Mesendoderm (in vitro differentiated cells): ENCODE measurements at regions not wholly inside any gene's neighbourhood (a gene's known extent, or its start where the extent isn't known, plus 50 kb on each side); places are given as distances from the start of the nearest gene placed in this dataset.
A peak's percentile ranks its signal among the peaks of the same experiment; 100 is the strongest.

ENCODE experiments used
- DNase-seq: peaks from one replicate; pipeline ENCODE4 v3.0.0; 2013
- H2AK5ac ChIP-seq: 2 replicates; pipeline ENCODE4 v1.6.1; 2013; ENCODE audit warnings: low read length, inconsistent platforms
- H2BK120ac ChIP-seq: 2 replicates; pipeline ENCODE4 v1.6.1; 2013; ENCODE audit warnings: low read depth, mild to moderate bottlenecking, low read length, moderate library complexity, mixed read lengths
- H2BK15ac ChIP-seq: replicated peaks from 2 replicates; pipeline ENCODE4 v1.6.1; 2013; ENCODE audit warnings: low read depth, mild to moderate bottlenecking, moderate library complexity
- H2BK5ac ChIP-seq: 2 replicates; pipeline ENCODE4 v1.6.1; 2013; ENCODE audit warnings: low read length, inconsistent platforms
- H3K18ac ChIP-seq: 2 replicates; pipeline ENCODE4 v1.6.1; 2013; ENCODE audit warnings: mild to moderate bottlenecking, low read length, mixed read lengths
- H3K23ac ChIP-seq: one replicate; pipeline ENCODE4 v1.6.1; 2013; ENCODE audit warnings: low read length
- H3K27ac ChIP-seq: 2 replicates; pipeline ENCODE4 v1.5.1; 2013; ENCODE audit warnings: low read depth, mild to moderate bottlenecking, inconsistent platforms, low read length, moderate library complexity
- H3K27me3 ChIP-seq: 2 replicates; pipeline ENCODE4 v1.6.1; 2013; ENCODE audit warnings: low read length, control low read depth, mild to moderate bottlenecking, inconsistent platforms; ENCODE audit not compliant: insufficient read depth, poor library complexity
- H3K36me3 ChIP-seq: 2 replicates; pipeline ENCODE4 v1.6.1; 2013; ENCODE audit warnings: low read length, inconsistent platforms; ENCODE audit not compliant: control insufficient read depth, insufficient read depth
- H3K4ac ChIP-seq: one replicate; pipeline ENCODE4 v1.6.1; 2013; ENCODE audit warnings: low read depth, mild to moderate bottlenecking, low read length, moderate library complexity
- H3K4me1 ChIP-seq: 2 replicates; pipeline ENCODE4 v1.6.1; 2013; ENCODE audit warnings: low read depth, low read length, inconsistent platforms; ENCODE audit not compliant: control insufficient read depth
- H3K4me2 ChIP-seq: 2 replicates; pipeline ENCODE4 v1.6.1; 2013; ENCODE audit warnings: low read length
- H3K4me3 ChIP-seq: 2 replicates; pipeline ENCODE4 v1.5.1; 2013; ENCODE audit warnings: mild to moderate bottlenecking, low read length
- H3K56ac ChIP-seq: one replicate; pipeline ENCODE4 v1.6.1; 2013; ENCODE audit warnings: low read length
- H3K79me1 ChIP-seq: 2 replicates; pipeline ENCODE4 v1.6.1; 2013; ENCODE audit warnings: low read length, inconsistent platforms
- H3K79me2 ChIP-seq: 2 replicates; pipeline ENCODE4 v1.6.1; 2013; ENCODE audit warnings: mild to moderate bottlenecking, low read length; ENCODE audit not compliant: control insufficient read depth, insufficient read depth
- H3K9ac ChIP-seq: 2 replicates; pipeline ENCODE4 v1.6.1; 2013; ENCODE audit warnings: low read length, inconsistent platforms
- H4K5ac ChIP-seq: one replicate; pipeline ENCODE4 v1.6.1; 2013; ENCODE audit warnings: low read length
- H4K8ac ChIP-seq: one replicate; pipeline ENCODE4 v1.6.1; 2013; ENCODE audit warnings: low read depth, mild to moderate bottlenecking, control low read depth, low read length, moderate library complexity
- WGBS: extraction: QIAGEN DNeasy Blood & Tissue Kit; methylation state at CpG from one replicate; pipeline ENCODE4 v1.1.7; 2013; ENCODE audit warnings: low lambda C conversion rate, missing lambda C conversion rate; ENCODE audit not compliant: insufficient coverage; ENCODE audit errors: extremely low coverage; 5-methylcytosine and 5-hydroxymethylcytosine counted together

DNA sequence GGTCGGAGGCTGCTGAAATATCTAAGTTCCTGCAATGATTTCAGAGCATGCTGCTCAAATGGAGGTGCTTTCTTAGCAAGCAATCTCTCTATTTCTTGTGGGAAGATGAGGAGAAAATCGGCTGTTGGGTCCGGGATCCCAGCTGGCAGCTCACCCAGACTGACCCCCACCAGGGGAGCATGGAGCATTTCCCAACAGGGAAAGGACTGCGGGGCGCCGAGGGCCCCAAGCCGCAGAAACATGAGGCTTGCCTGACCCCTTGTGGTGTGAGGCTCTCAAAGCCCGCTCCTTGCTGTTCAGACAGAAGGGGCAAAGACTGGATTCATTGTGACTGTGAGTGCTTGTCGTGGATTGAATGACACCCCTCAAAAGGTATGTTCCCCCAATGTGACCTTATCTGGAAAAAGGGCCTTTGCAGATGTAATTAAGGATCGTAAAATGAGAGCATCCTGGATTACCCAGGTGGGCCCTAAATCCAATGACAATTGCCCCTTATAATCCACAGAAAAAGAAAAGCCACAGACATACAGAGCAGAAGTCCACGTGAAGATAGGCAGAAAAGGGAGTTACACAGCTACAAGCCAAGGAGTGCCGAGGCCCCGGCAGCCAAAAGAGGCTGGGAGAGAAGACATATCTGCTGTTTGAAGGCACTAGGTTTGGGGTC lies 116.3 kb upstream of the VASH1 start:
- H2BK120ac ChIP-seq: no peak overlapping the region
- H3K4me3 ChIP-seq: no peak overlapping the region
- no peak overlapping the region for H3K4ac ChIP-seq
- H3K79me2 ChIP-seq: no peaks in the 10 kb centered on the region
- no peak overlapping the region for H4K5ac ChIP-seq
- no peak overlapping the region for H3K27ac ChIP-seq
- no CpG with 5 or more reads among the region's 13 CpGs for WGBS
- H3K36me3 ChIP-seq: no peaks in the 10 kb centered on the region
- H3K23ac ChIP-seq: no peak overlapping the region
- H3K4me2 ChIP-seq: no peak overlapping the region
- H3K56ac ChIP-seq: peak overlapping the region; percentile 6
- H2AK5ac ChIP-seq: no peak overlapping the region
- peaks cover 3% of the 10 kb centered on the region for H3K4me1 ChIP-seq
- no peak overlapping the region for H2BK5ac ChIP-seq
- no peaks in the 10 kb centered on the region for H3K27me3 ChIP-seq
- H3K79me1 ChIP-seq: no peaks in the 10 kb centered on the region
- DNase-seq: peak; percentile 61
- no peak overlapping the region for H4K8ac ChIP-seq
- H2BK15ac ChIP-seq: no peak overlapping the region
- no peak overlapping the region for H3K18ac ChIP-seq
- H3K9ac ChIP-seq: no peak overlapping the region

DNA sequence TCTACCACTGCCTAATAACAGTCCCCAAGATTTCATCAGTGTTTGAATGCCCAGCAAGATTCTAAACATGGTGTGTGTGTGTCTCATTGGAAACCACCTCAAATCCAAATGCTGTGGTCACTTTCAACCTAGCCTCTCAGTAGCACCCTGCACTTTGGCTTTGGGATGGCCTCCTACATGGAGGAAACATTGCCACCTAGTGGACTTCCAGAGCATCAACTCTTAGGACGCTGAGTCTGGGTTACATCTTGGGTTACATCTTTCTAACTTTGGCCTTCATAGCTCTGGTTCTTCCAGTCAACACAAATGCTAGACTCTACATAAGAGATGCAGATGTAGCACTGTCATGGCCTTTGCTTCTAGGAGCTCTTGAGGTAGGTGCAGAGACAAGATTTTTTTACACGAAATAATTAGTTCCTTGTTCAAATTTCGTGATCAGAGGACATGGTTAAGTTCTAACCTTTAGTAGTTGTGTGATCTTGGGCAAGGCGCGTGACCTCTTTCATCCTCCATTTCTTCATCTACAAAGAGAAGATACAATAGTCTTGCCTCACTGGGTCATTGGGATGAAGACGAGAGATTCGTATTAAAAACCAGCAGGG lies 113.5 kb upstream of the VASH1 start:
- Histone ChIP-seq H3K4me1 (peaks cover 3% of the 10 kb centered on the region), H2BK5ac (no peak overlapping the region), H3K23ac (no peak overlapping the region), H2AK5ac (no peak overlapping the region), H3K56ac (no peak overlapping the region), H2BK120ac (no peak overlapping the region), H3K27me3 (no peaks in the 10 kb centered on the region), H4K5ac (no peak overlapping the region), H3K79me1 (no peaks in the 10 kb centered on the region), H3K4me2 (no peak overlapping the region), H3K27ac (no peak overlapping the region), H3K4me3 (no peak overlapping the region), H3K18ac (no peak overlapping the region), H2BK15ac (no peak overlapping the region), H3K9ac (no peak overlapping the region), H3K79me2 (no peaks in the 10 kb centered on the region), H3K36me3 (no peaks in the 10 kb centered on the region), H3K4ac (no peak overlapping the region), H4K8ac (no peak overlapping the region)
- DNase-seq: peak; percentile 71
- no CpG with 5 or more reads among the region's 7 CpGs for WGBS

DNA sequence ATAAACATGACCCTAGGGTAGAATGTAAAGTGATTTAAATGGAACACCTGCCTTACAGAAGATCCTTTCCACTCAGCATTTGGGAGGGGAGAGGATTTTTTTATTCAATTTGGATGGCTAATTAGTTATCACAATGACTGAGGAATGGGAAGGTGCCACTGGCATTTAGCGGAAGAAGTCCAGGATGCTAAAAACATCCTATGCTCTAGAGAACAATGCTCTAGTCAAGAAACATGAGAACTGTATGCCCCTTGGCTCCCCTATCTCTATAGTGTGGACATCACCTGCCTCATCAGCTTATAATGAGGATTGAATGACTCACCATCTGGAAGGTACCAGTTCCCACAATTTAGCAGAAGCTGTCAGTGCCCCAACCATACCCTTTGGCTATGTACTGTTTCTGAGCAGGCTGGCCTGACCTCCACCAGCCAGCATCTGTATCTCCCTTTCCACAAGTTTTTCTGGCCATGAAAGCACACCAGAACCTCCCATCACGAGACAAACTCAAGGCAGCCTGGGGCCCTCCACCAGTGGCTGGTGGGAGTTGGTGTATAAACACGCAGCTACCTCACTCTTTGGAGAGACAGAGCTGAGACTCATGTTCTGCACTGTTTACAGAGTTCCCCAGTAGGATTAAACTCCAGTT lies 109.7 kb upstream of the VASH1 start:
- no peak for DNase-seq
- Histone ChIP-seq H2BK5ac (no peak overlapping the region), H3K27ac (no peak overlapping the region), H3K4me1 (no peaks in the 10 kb centered on the region), H3K23ac (no peak overlapping the region), H2BK15ac (no peak overlapping the region), H3K18ac (no peak overlapping the region), H3K9ac (no peak overlapping the region), H2AK5ac (no peak overlapping the region), H3K4ac (no peak overlapping the region), H4K8ac (no peak overlapping the region), H3K27me3 (no peaks in the 10 kb centered on the region), H3K79me2 (no peaks in the 10 kb centered on the region), H3K4me2 (no peak overlapping the region), H3K79me1 (no peaks in the 10 kb centered on the region), H3K4me3 (no peak overlapping the region), H3K36me3 (no peaks in the 10 kb centered on the region), H4K5ac (no peak overlapping the region), H2BK120ac (no peak overlapping the region), H3K56ac (no peak overlapping the region)
- WGBS: no CpG with 5 or more reads among the region's 3 CpGs

DNA sequence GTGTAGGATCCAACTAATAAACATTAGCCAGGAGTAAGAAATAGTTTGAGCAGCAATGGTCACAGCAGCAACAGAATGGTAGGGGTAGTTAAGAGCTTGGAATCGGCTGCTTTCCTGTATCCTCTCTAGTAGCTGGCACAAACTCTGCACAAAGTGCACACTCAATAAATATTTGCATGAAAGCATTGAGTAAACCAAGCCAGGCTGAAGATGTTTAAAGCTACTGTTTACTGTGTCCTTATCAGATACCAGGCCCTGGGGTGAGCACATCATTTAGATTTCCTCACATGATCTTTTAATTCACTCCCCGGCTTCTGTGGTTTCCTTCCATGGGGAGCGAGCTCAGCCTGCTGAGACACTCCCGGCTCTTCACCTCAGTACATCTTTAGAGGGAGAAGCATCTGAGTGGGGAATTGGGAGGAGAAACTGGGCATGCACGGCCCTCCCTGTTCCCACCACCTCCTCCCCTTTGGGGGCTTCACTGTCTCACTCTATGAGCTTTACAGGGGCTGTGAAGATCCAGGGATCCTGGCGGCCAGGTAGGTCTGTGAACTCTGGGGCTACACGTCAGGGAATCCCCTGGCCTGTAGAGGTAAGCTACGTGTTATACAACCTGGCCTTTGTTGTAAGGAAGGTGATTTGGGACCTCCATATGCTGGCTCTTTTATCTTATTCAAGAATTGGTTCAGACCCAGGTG lies 107.2 kb upstream of the VASH1 start:
- no peaks in the 10 kb centered on the region for H3K4me1 ChIP-seq
- DNase-seq: no peak
- no CpG with 5 or more reads among the region's 8 CpGs for whole genome bisulfite sequencing

GRCh38 chr14:76654573-76655108 lies 106.6 kb upstream of the VASH1 start:
- Histone ChIP-seq H3K4ac (no peak overlapping the region), H3K27ac (no peak overlapping the region), H2AK5ac (no peak overlapping the region), H3K4me3 (no peak overlapping the region), H2BK120ac (no peak overlapping the region), H3K9ac (no peak overlapping the region), H3K18ac (no peak overlapping the region), H3K79me2 (no peaks in the 10 kb centered on the region), H3K56ac (no peak overlapping the region), H4K8ac (no peak overlapping the region), H3K4me2 (no peak overlapping the region), H3K27me3 (no peaks in the 10 kb centered on the region), H2BK5ac (no peak overlapping the region), H3K4me1 (no peaks in the 10 kb centered on the region), H4K5ac (no peak overlapping the region), H3K79me1 (no peaks in the 10 kb centered on the region), H2BK15ac (no peak overlapping the region), H3K23ac (no peak overlapping the region), H3K36me3 (no peaks in the 10 kb centered on the region)
- DNase-seq: no peak
- no CpG with 5 or more reads among the region's 10 CpGs for WGBS

More for the DNA sequence above, 107.2 kb upstream of the VASH1 start:
- no peaks in the 10 kb centered on the region for H3K36me3 ChIP-seq
- no peak overlapping the region for H2BK5ac ChIP-seq
- H3K18ac ChIP-seq: no peak overlapping the region
- no peak overlapping the region for H3K9ac ChIP-seq
- no peak overlapping the region for H3K4me2 ChIP-seq
- H3K56ac ChIP-seq: no peak overlapping the region
- no peak overlapping the region for H2BK15ac ChIP-seq
- no peak overlapping the region for H3K4me3 ChIP-seq
- no peaks in the 10 kb centered on the region for H3K79me2 ChIP-seq
- H3K4ac ChIP-seq: no peak overlapping the region
- no peak overlapping the region for H2AK5ac ChIP-seq
- no peak overlapping the region for H3K23ac ChIP-seq
- no peak overlapping the region for H4K8ac ChIP-seq
- H4K5ac ChIP-seq: no peak overlapping the region
- no peak overlapping the region for H2BK120ac ChIP-seq
- no peaks in the 10 kb centered on the region for H3K79me1 ChIP-seq
- H3K27ac ChIP-seq: no peak overlapping the region
- H3K27me3 ChIP-seq: no peaks in the 10 kb centered on the region
